ENCODE measurements at regions not wholly inside any gene's neighbourhood (a gene's known extent, or its start where the extent isn't known, plus 50 kb on each side); places are given as distances from the start of the nearest gene placed in this dataset.
A peak's percentile ranks its signal among the peaks of the same experiment; 100 is the strongest.

- TF ChIP-seq, protein P1, sequence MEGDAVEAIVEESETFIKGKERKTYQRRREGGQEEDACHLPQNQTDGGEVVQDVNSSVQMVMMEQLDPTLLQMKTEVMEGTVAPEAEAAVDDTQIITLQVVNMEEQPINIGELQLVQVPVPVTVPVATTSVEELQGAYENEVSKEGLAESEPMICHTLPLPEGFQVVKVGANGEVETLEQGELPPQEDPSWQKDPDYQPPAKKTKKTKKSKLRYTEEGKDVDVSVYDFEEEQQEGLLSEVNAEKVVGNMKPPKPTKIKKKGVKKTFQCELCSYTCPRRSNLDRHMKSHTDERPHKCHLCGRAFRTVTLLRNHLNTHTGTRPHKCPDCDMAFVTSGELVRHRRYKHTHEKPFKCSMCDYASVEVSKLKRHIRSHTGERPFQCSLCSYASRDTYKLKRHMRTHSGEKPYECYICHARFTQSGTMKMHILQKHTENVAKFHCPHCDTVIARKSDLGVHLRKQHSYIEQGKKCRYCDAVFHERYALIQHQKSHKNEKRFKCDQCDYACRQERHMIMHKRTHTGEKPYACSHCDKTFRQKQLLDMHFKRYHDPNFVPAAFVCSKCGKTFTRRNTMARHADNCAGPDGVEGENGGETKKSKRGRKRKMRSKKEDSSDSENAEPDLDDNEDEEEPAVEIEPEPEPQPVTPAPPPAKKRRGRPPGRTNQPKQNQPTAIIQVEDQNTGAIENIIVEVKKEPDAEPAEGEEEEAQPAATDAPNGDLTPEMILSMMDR (conservative IDR thresholded peaks at IDR 0.05; ENCODE audit: control insufficient read depth, insufficient read depth, low read depth, low read length), result no peak
- no peak for DNase-seq (ENCODE audit: low read depth)
- H3K4me3 ChIP-seq (ENCODE audit: control insufficient read depth, low read depth, low read length), result no peak overlapping the region
Measured at GRCh38 chr2:19749507-19749836, 152.3 kb downstream of the TTC32 start.

- DNase-seq (ENCODE audit: low read depth), result no peak
- TF ChIP-seq, protein P1 (conservative IDR thresholded peaks at IDR 0.05; ENCODE audit: control insufficient read depth, insufficient read depth, low read depth, low read length), result no peak
- H3K4me3 ChIP-seq (ENCODE audit: control insufficient read depth, low read depth, low read length), result no peak overlapping the region
Measured at GRCh38 chr2:19748711-19749506, 152.9 kb downstream of the TTC32 start.

GRCh38 chr2:19748073-19748375 lies 153.8 kb downstream of the TTC32 start:
- TF ChIP-seq, protein P1 (conservative IDR thresholded peaks at IDR 0.05; ENCODE audit: control insufficient read depth, insufficient read depth, low read depth, low read length), result no peak

GRCh38 chr2:19747310-19748072 lies 154.3 kb downstream of the TTC32 start:
- TF ChIP-seq, protein P1 (conservative IDR thresholded peaks at IDR 0.05; ENCODE audit: control insufficient read depth, insufficient read depth, low read depth, low read length), result no peak
- no peak overlapping the region for H3K4me3 ChIP-seq (ENCODE audit: control insufficient read depth, low read depth, low read length)
- DNase-seq (ENCODE audit: low read depth), result no peak

More at GRCh38 chr2:19748073-19748375, 153.8 kb downstream of the TTC32 start:
- H3K4me3 ChIP-seq (ENCODE audit: control insufficient read depth, low read depth, low read length), result no peak overlapping the region
- DNase-seq (ENCODE audit: low read depth), result no peak

DNA sequence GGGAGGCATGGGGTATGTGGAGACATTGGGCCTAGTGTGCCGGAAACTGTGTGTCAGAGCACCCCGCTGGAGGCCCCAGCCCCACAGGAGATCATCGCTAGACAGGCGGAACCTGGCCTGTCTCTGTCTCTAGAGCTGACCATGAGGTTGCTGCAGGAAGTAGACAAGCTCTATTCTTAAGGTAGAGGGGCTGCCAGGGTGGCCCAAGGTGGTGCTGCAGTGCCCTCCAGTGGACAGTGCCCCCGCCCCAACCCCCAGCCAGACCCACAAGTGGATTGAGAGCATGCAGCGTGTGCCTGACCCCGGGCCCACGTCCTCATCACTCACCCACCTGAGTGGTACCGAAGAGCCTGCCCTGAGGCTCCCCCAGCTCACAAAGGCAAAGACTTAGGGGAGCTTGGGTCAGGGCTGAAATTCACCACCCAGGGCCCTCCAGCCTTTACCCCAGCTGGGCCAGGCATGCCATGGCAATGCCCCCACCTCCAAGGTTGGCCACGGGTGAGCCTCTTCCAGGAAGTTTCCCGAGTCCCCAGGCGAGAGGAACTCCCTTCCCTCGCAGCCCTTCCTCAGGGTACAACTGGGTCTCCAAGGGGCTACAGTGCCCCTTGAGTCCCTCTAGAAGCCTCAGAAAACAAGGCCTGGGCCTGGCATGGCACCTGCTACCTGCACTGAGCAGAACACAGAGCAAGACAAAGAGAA lies 155.0 kb downstream of the TTC32 start:
- H3K4me3 ChIP-seq (ENCODE audit: control insufficient read depth, low read depth, low read length), result no peak overlapping the region
- TF ChIP-seq, protein P1 (conservative IDR thresholded peaks at IDR 0.05; ENCODE audit: control insufficient read depth, insufficient read depth, low read depth, low read length), result peak; percentile 43
- DNase-seq (ENCODE audit: low read depth), result peak; percentile 35

- no peak for DNase-seq (ENCODE audit: low read depth)
- TF ChIP-seq, protein P1 (conservative IDR thresholded peaks at IDR 0.05; ENCODE audit: control insufficient read depth, insufficient read depth, low read depth, low read length), result no peak
- H3K4me3 ChIP-seq (ENCODE audit: control insufficient read depth, low read depth, low read length), result no peak overlapping the region
Measured at GRCh38 chr2:19746137-19746600, 155.6 kb downstream of the TTC32 start.
